Activated CD4-positive, alpha-beta T cell treated with anti-CD3 and anti-CD28 coated beads, Interleukin-2, Interleukin-4, amounts not matched to agents 100 ng/mL and 50 ng/mL, durations not matched to agents 16 hours and 8 hours (primary cell): ENCODE measurements at regions not wholly inside any gene's neighbourhood (a gene's known extent, or its start where the extent isn't known, plus 50 kb on each side); places are given as distances from the start of the nearest gene placed in this dataset.
"Not testable (repeated sequence)": the region's sequence is repeated elsewhere in the genome, so short reads cannot be mapped to it uniquely, and the experiment has no call there.

Source experiments
- DNase-seq: peaks from one replicate; pipeline ENCODE4 v3.0.0-alpha.2; 2020; ENCODE audit warnings: low spot score

- not testable (repeated sequence) for DNase-seq
Measured at GRCh38 chr9:94387338-94388010, 59.0 kb upstream of the NUTM2F start.

DNA sequence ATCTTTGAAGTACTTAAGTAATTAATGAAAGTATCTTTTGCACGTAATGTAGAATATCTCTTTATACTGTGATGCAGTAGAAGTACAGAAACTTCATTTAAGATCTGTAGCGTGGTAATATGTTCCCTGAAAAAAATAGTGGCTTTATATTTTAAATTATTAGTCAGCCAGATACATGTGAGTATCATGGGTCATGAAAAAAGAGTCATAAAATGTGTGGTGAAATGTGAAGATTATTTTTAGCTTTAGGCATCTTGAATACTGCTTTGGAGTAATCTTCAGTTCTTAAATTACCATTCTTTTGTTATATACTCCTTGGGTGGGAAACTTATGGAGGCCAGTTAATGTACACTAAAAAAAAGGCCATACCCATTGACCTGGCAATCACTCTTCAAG lies 59.6 kb upstream of the NUTM2F start:
- DNase-seq, result not testable (repeated sequence)

GRCh38 chr9:94390425-94391098 lies 62.1 kb upstream of the NUTM2F start:
- not testable (repeated sequence) for DNase-seq

DNA sequence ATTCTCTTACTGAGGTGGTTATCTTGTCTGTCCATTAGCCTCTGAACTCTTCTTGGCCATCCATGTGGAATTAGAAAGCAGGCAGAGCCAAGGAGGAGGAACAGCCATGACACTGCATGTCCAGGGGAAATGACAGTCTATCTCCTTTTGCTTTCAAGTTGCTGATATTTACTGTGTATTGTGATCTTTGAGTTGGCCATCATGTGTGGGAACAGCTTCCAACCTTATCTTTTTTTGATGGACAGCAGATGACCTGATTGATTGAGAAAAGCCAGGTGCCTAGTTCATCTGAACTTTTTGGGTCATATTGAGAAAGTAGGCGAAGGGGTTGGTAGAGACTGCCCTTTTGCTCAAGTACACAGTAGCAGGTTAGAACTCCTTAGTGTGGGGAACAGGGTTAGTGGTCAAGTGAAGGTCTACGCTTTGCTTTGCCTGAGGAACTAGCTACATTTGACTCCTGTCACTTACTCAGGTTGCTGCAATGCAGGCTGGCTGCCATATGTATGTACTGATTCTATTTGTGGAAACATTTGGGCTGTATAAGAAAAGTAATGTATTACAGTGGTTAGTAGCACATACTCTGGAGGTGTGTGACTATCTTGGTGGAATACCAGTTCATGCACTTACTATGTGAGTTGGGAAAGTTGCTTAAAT lies 64.7 kb upstream of the NUTM2F start:
- DNase-seq, result not testable (repeated sequence)

GRCh38 chr9:94397766-94398379 lies 69.4 kb upstream of the NUTM2F start:
- DNase-seq, result peak; percentile 30

DNA sequence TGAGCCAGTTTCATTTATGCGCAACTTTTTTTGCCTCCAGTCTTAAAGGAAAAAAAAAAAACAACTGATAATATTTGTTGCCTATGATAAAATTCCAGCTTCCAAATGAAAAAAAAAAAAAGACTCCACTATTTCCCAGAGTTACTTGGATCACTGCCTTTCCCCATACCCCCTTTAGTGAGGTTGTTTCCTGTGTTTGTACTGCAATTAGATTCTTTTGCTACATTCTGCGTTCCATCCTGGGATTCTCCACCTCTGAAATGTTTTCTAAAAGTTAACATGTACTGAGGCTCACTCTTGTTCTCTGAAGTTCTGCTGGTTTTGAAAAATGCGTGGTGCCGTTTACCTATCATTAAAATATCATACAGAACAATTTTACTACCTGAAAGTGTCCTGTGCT lies 72.0 kb upstream of the NUTM2F start:
- not testable (repeated sequence) for DNase-seq

GRCh38 chr9:94402795-94403194 lies 74.4 kb upstream of the NUTM2F start:
- DNase-seq, result not testable (repeated sequence)

DNA sequence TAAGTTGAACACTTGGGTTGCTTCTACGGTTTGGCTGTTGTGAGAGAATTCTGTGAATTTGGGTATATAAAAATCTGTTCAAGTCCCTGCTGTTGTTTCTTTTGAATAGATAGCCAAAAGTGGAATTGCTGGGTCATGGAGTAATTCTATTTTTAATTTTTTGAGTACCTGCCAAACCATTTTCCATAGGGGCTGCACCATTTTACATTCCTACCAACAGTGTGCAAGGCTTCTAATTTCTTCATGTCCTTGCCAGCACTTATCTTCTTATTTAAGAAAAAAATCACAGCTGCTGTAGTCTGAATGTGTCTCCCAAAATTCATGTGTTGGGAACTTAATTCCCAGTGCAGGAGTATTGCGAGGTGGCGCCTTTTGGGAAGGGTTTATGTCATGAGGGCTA lies 75.1 kb upstream of the NUTM2F start:
- not testable (repeated sequence) for DNase-seq

DNA sequence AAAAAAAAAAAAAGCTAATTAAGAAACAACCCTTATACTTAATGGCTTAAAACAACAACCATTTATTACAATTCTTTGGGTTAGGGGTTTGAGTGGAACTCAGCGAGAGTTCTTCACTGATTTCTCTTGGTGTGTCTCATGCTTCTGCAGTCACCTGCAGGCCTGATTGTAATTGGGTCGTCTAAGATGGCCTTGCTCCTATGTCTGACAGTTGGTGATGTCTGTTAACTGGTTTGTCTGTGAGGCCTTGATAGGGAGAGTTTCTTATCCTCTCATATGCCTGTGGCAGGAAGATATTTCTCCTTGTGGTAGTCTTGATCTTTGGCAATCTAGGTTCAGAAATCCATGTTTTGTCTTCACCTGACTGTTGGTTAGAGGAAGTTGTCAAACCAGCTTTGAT lies 85.2 kb upstream of the NUTM2F start:
- DNase-seq, result not testable (repeated sequence)

DNA sequence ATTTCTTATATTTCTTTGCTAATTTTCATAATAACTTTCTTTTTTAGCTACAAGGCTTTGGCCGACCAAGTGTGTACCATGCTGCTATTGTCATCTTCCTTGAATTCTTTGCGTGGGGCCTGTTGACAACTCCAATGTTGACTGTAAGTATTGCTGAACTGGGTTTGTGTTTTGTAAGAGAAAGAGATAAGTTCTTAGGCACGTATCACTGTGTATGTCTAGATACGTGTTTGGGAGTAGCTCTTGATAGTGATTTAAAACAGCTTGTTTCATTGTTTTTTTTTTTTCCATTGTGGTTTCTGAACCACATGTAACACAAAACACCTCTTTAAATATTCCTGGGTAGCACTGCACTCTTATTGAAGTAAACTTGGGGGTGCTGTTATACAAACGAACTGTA lies 86.7 kb upstream of the NUTM2F start:
- DNase-seq, result not testable (repeated sequence)

DNA sequence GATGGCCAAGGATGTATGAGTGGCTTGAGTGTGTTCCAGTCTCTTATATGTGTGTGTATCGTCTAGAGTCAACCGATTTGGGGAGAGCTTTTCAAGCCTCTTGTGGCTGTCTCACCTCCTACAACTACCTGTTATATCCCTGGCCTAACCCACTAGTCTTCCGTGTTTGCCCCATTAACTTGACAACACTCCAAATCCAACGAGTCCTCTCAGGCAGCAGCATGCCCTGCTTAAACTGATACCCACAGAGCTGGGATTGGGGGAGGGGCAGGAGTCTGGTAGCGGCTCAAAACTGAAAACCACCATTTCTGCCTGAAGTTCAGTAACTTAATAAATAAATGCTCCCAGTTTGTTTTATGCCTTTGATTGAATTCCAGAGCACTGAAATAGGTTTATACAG lies 91.7 kb upstream of the NUTM2F start:
- not testable (repeated sequence) for DNase-seq

DNA sequence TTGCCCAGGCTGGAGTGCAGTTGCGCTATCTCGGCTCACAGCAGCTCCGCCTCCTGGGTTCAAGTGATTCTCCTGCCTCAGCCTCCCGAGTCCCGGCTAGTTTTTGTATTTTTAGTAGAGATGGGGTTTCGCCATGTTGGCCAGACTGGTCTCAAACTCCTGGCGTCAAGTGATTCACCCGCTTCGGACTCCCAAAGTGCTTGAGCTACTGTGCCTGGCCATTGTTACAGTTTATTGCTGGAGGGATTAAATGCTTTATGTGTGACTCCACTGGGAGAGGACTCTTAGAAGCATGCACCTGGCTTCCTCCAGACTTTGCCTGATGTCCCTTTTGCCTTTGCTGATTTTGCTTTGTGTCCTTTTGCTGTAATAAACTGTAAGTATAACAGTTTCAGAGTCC lies 93.5 kb upstream of the NUTM2F start:
- not testable (repeated sequence) for DNase-seq

GRCh38 chr9:94425312-94425711 lies 96.9 kb upstream of the NUTM2F start:
- DNase-seq, result peak; percentile 40

- DNase-seq, result not testable (repeated sequence)
Measured at GRCh38 chr9:94437128-94437527, 108.7 kb upstream of the NUTM2F start.

- DNase-seq, result not testable (repeated sequence)
Measured at GRCh38 chr9:94438336-94438735, 109.9 kb upstream of the NUTM2F start.

- DNase-seq, result not testable (repeated sequence)
Measured at GRCh38 chr9:94441146-94441545, 112.7 kb upstream of the NUTM2F start.

DNA sequence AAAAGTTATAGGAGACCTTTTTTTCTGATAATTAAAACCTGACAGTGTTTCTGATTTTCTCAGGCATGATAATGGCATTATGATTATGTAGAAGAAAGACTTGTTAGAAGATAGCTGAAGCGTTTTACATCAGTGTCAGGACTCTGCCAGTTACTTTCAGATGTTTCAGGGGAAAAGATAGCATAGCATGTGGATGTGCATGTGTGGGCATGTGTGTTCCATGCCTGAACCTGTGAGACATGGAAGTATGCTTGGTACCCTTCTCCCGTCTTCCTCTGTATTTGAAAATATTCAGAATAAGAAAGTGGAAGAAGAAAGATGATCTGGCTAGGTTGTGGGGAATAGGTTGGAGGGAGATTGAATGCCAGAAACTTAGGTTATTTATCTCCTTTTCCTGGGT lies 113.1 kb upstream of the PCAT7 start:
- no peak for DNase-seq

DNA sequence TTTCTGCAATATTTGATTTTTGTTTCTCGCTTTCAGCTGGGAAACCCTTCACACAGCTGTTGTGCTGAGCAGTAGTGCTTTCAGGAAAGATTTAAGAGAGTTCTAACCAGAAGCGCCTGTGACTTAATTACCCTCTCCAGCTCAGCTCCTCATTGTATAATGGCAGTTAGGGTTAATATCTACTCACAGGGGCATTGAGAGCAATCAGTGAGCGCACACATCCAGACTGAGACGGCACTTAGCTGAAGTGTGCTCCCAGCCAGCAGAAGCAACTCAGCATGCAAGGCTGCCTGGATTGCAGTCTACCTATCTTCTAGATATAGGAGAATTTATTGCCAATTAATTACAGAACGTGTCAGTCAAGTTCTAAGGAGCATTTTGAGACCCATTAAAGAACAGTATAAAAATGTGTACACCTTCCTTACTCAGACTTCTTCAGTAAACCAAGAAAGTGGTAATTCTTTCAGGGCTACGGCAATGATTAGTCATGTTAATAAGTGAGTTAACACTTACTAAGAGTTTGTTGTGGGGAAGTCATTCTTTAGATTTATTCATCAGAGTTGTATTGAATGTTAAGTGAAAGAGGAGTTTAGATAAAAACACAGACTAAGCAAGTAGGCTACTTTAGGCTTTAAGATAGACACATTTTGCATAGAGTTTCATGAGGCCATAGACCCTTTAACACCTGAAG lies 111.7 kb upstream of the PCAT7 start:
- no peak for DNase-seq

DNA sequence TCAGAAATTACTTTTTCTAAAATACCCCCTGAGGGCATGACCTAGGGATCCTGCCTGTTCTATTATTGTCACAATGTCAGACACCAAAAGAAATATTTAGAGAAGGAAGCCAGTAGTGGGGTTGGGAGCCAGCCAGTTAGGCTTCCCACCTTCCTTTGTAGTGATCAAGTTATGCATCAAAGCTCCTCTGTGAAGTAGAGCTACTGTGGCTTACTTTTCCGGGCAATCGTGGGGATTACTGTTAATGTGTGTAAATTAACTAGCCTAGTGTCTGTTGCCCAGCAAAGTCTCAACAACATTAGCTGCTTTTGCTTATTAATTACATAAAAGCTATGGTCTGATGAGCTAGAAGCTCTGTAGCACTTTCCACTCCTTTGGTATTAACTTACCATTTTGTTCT lies 109.0 kb upstream of the PCAT7 start:
- no peak for DNase-seq

- DNase-seq, result no peak
Measured at GRCh38 chr9:94449486-94449885, 105.4 kb upstream of the PCAT7 start.

GRCh38 chr9:94464790-94465189 lies 90.1 kb upstream of the PCAT7 start:
- no peak for DNase-seq

- DNase-seq, result not testable (repeated sequence)
Measured at GRCh38 chr9:94472063-94472462, 82.8 kb upstream of the PCAT7 start.
